Right renal pelvis (tissue), 4 donors: ENCODE measurements at regions not wholly inside any gene's neighbourhood (a gene's known extent, or its start where the extent isn't known, plus 50 kb on each side); places are given as distances from the start of the nearest gene placed in this dataset.
A peak's percentile ranks its signal among the peaks of the same experiment; 100 is the strongest.
"Not testable (repeated sequence)": the region's sequence is repeated elsewhere in the genome, so short reads cannot be mapped to it uniquely, and the experiment has no call there.

Source experiments
- DNase-seq, 4 donors: peaks; one replicate each; pipeline ENCODE4 v3.0.0-alpha.2; 2013; ENCODE audit warnings: low read depth in 4 of 4, low spot score in 3 of 4, missing footprints in 1 of 4

DNA sequence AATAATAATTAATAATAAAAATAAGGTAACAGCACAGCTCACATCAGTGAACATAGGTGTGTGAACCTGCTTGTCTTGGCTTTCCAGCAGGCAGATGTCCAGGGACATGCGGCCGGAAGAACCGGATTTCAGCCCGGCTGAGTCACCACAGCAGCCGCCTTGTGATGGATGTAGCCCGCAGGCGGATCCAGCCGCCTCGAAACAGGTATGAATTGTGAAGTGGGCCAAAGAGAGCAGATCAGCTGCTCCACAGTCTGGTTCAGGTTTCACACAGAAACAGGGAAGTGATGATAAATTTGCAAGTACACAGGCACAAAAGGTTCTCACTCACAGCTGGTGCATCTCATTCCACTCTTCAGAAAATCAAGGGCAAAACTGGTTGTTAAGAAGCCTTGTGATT is 55.1 kb downstream of the ID4 start:
- peak; percentile 51 to 69 (median 62) for DNase-seq

DNA sequence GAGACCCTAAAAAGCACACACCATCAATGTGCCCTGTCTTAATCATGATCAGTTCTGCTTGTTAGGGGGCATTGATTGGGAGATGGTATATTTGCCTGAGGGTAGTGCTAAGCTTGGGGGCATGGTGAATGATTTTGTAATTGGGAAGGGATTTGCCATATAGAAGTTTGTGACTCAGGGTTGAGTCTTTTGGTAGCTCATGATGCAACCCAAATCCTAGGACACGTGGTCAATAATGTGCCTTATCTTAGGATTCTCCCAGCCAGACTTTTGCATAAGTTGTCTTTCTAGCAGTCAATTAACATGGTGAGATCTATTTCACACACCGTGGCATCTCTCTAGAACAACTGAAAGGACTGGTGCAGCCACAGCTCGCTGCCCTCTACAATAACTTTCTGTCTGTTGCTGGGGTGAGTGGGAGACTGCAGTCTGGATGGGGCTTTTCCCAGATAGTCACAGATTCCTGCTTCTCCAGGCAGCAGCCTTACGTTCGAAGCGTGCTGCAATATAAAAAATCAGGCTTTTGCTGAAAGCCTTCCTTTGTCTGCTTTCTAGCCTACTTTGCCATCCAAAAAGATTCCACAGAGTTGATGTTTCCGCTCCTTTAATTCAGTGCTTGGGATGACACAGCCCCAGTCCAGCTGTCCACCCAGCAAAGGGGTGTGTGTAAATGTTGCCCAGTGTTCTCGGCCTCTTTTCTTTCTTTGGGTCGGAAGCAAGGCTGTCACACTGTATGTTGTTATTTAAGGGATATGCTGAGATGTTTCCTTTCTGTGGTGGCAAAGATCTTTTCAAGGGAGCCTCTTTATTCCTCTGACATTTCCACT is 58.9 kb downstream of the ID4 start:
- DNase-seq: no peak

DNA sequence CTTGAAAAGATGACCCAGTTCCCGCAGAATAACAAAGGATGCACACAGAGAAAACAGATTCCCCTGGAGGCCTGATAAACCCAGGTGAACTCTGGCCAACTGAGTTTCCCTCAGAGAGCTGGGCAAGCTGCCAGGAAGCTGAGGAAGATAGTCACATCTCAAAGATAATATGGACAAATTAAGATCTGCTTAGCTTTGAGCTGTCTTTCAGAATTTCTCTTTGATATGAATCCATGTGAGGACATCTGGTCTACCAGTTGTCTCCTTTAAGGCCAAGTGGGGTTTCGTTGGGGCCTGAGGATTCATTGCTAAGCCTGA is 59.5 kb downstream of the ID4 start:
- DNase-seq: no peak

DNA sequence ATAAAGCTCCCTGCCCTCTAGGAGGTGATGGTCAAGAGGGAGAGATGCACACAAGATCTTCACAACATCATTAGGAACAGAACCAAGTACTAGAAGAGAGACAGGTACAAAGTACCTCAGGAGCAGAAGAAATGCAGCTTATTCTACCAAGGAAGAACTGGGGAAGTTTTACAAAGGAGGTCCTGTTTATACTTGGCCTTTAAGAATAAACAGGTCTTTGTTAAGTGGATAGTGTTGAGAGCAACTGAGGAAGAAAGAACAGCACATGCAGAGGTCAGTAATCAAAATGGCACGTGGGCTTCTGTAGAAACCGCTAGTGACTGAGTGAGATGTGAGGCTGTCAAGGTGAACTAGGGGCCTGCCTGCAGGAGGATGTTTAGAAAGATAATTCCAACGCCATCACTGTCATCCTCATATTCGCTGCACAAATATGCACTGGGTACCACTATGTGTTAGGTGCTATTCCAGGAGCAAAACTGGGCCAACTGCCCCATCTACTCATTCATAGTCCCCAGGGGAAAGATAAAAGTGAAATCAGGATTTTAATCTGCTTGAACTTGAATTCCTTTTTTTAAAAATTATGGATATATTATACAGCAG is 61.1 kb downstream of the ID4 start:
- DNase-seq: no peak

DNA sequence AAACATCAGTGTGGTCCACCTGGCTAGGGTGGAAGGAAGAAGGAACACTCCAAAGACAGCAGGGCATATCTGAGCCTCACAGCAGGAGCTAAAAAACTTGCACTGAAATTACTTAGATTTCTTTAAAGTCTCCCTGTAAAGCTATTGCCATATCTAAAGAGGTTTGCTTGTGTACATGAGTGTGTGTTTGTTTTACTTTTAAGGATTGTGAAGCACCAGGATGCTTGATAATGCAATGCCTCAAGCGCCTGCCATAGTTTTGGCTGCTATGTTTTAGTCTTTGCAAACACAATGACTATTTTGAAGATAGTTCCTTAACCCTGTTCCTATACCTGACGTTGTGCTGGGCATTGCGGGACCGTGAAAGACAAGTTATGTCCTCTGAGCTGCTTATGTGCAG is 65.0 kb downstream of the ID4 start:
- no peak for DNase-seq

DNA sequence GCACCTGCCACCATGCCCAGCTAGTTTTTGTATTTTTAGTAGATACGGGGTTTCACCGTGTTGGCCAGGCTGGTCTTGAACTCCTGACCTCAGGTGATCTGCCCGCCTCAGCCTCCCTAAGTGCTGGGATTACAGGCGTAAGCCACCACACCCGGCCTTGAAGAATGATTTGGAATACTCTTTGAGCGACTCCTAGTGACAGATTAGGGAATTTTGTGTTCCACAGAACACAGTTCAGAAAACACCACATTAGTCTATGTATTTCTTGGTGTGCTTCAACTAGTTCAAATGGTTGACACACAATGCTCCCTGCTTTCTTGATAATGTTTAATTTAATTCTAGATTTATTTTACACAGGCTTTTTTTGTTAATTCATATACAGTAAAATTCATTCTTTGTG is 67.2 kb downstream of the ID4 start:
- DNase-seq: not testable (repeated sequence)

DNA sequence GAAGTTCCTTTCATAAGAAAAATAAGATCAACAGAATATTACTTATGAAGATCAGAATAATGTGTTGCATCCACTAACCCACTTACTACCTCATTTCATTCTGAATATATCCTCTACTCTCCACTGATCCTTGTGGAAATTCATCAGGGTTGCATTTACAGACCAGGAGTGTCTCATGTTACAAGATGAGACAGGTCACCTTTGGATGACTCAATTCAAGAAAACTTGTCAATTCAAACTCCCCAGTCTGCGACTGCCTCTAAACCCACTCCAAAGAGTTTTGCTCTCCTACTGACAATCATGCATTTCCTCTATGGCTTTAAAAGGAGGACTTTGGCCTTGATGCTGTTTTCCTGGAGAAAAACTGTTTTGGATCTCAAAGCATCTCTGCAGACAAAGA is 68.4 kb downstream of the ID4 start:
- DNase-seq: no peak

DNA sequence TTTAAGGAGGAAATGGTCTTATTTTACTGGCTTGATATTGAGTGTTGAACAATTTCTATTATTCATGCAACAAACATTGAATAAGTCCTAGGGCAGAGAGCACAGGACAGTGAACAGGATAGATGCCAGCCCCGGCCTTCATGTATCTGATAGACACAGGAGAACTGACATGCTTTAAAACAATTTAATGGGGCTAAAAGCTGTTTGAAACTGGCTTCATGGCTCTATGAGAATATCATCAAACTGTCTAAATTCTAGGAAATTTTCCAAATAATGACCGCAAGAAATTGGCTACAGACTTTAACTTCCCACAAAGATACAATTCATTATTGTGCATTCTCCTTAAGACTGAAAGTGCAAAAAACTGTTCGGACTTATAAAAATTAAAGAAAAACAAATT is 69.0 kb downstream of the ID4 start:
- DNase-seq: no peak

DNA sequence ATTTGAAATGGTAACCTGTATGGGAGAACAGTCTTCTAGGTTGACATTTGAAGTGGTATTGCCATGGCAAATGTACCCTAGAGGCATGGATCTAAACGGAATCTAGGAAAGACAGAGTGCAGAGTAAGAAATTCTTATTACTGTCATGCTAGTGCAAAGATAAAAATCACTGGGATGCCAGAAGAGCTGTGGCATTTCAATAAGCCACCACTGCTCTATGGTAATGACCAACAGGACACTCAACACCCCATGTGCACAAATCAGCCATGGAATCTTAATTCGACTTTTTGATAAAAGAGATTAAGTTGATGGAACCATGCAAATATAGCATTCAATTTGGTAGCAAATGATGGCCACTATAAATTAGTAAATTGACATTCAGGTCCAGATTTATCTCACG is 74.1 kb downstream of the ID4 start:
- no peak for DNase-seq

DNA sequence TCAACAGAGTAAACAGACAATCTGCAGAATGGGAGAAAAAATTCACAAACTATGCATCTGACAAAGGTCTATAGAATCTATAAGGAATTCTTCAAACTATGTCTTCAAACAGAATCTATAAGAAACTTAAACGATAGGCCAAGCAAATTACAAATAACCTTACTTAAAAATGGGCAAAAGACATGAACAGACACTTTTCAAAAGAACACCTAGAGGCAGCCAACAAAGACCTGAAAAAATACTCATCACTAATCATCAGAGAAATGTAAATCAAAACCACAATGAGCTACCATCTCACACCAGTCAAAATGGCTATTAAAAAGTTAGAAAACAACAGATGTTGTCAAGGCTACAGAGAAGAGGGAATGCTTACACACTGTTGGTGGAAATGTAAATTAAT is 81.3 kb downstream of the ID4 start:
- no peak for DNase-seq

DNA sequence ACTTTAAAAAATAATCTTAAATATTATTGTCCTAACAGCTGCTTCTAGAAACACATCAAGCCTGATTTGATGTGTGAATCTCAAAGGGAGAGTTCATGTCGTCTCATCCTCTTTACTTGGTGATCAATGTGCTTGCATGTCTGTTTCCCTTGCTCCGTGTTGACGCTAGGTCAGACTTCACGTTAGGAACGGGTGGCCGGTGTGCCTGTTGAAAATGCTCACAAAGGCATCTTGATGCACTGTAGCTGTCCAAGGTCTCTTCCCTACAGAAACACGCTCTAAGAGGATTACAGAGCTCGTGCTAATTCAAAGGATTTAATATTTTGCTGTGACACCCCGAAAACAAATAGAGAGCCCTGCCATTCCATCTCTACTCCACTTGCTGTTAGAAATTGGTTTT is 84.6 kb downstream of the ID4 start:
- no peak for DNase-seq

DNA sequence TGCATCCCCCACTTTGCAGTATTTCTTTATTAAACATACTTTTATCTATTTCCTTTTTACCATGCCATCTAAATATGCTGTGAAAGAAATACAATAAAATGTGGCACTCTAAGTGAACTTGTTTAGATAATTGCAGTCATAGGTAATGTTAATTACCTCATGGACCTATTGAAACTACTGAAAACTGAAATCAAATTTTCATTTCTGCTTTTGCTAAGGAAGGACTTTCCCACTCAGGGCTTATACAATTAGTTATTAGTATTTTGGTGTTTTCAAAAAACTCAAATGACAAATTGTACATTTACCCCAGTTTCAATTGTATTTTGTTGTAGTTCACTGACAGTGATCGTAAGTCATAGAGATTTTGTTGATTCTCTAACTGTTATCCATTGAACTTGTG is 88.4 kb downstream of the ID4 start:
- no peak for DNase-seq

DNA sequence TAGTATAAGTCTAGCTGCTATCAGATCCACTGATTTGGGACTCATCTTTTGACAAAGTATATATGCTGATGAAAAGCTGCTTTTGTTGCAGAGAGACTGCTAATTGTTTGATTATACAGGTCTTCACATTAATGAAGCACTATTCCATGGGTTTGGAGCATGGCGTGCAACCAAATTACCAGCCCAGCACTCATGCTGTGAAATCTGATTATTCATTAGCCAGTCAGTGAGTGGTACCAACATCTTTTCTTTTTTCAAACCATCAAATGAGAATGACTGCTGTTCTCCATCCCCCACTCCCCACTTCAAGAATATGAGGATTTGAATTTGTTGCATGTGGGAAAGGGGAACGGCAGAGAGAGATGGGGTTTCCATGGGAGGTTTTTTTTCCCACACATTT is 91.3 kb downstream of the ID4 start:
- DNase-seq: no peak

DNA sequence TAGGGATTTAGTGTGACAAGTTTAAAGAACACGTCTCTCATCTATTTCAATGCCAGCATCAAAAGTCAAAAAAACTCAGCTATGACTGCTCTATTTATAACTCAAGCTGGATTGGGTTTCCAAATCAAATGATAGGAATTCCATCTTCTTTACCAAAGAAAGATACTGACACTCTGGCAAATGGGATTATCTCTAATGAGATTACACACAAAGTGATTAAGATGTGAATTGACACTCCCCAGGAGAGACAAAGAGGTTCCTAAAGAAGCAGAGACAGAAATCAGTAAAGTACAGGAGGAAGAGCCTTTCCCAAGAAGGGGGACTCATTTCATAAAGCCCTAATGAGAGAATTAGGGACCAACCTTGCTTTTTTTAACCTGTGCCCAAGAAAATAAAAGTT is 92.1 kb downstream of the ID4 start:
- DNase-seq: no peak

DNA sequence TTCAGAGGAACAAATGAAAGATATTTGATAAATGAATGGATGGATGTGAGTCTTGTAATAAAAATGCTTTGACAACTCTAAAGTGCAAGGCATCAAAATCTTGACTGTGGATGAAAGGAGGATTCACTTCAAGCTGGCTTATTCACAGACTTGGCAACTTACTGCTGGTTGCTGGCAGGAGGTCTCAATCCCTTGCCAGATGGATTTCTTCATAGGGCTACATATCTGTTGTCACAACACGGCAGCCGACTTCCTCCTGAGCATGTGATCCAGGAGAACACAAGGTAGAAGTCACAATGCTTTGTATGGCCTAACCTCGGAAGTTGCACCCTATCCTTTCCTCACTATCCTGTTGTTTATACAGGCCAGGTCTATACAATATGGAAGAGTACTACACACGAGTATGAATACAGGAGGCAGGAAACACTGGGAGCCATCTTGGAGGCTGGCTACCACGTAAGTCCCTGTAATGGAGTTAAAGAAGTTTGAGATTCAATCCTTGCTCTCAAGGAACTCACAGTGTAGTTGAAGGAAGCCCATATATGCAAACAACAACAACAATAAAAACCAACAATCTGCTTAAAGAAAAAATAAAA is 97.9 kb downstream of the ID4 start:
- no peak for DNase-seq

DNA sequence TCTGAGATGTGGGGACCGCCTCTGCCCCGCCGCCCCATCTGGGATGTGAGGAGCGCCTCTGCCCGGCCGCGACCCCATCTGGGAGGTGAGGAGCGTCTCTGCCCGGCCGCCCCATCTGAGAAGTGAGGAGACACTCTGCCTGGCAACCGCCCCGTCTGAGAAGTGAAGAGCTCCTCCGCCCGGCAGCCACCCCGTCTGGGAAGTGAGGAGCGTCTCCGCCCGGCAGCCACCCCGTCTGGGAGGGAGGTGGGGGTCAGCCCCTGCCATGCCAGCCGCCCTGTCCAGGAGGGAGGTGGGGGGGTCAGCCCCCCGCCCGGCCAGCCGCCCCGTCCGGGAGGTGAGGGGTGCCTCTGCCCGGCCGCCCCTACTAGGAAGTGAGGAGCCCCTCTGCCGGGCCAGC is 102.2 kb downstream of the ID4 start:
- DNase-seq: not testable (repeated sequence)

DNA sequence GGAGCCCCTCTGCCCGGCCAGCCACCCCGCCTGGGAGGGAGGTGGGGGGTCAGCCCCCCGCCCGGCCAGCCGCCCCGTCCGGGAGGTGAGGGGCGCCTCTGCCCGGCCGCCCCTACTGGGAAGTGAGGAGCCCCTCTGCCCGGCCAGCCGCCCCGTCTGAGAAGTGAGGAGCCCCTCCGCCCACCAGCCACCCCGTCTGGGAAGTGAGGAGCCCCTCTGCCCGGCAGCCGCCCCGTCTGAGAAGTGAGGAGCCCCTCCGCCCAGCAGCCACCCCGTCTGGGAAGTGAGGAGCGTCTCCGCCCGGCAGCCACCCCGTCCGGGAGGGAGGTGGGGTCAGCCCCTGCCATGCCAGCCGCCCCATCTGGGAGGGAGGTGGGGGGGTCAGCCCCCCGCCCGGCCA is 102.8 kb downstream of the ID4 start:
- DNase-seq: not testable (repeated sequence)

DNA sequence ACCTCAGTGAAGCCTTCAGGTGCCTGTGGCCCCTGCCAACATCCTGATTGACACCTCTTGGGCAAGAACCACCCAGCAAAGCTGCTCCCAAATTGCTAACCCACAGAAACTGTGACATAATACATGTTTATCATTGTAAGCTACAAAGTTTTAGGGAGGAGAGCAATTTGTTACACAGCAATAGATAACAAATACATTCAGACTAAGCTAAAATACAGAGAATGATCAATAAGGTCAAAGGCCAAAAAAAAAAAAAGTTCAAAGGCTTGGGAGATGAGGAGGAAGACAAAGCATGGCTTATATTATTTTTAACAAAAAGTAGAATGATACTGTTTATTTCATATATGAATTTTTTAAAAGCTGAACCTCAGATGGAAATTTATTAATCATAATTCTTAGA is 105.9 kb downstream of the ID4 start:
- DNase-seq: no peak

DNA sequence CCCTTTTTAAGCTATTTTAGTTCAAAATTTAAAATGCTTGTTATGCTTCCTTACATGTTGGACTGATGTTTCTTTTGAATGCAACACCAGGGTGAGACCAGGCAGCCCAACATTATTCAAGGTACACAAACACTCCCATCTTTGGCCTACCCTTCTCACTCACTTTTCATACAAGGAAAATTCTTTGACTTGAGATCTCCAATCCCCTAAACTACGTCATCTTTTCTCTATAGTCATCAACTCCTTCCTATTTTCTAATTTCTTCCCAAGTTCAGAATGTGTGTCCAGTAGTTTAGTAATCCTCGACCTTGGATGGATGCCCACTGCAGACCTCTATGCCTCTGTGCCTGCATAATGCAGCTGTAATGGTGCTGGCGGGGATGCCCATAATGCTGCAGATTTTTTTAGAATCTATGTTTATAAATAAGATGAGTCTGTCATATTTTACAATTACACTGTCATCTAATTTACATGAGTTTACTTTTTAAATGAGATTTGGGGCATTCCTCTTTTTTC is 108.7 kb downstream of the ID4 start:
- no peak for DNase-seq

DNA sequence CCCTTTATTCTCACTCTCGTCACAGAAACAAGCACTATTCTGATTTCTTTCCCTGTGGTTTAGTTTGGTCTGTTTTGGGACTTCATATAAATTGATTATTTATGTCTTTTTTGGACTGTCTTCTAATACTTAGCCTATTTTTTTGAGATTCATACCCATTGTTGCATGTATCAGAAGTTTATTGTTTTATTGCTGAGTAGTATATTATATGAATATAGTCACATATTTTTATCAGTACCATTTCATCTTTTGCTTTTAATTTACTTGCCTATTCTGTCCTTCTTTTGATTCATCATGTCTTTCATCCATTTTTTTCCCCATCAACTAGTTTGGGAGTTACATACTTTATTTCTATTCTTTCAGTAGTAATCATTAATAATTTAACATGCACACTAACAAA is 112.0 kb downstream of the ID4 start:
- DNase-seq: no peak

DNA sequence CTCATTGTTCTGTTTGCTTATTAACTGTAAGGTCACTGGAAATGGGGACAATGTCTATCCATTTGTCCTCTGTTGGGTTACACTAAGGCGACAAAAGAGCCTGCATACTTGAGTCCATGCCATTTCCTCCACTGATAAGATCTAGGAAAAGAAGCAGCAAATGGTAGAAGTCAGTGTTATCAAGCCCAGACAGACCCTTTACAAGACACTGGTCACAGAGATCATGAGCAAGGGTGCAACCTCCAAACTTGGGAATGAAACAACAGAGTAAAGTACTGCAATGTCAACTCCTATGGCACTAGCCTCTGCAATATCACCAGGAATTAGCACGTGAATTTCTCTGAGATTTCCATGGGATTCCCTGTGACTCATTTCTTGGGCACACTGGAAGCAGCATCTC is 126.9 kb downstream of the ID4 start:
- no peak for DNase-seq

DNA sequence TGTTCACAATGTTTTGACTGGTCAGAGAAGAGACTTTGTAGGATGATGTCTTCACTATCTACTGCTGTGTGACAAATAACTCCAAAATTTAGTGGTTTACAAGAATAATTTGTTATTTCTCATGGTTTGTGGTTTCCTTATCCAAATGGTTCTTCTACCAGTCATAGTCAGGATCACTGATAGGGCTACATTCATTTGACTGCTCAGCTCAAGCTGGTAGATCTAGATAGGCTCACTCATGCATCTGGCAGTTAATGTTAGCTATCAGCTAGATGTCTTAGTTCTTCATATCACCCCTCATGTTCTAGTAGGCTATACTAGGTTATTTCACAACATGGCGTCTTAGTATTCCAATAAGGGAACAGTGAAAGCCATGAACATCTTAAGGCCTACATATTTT is 131.0 kb downstream of the ID4 start:
- DNase-seq: no peak
